ENCODE measurements at regions not wholly inside any gene's neighbourhood (a gene's known extent, or its start where the extent isn't known, plus 50 kb on each side); places are given as distances from the start of the nearest gene placed in this dataset.

- TF ChIP-seq ZNF747 (tag by site-specific recombination; IDR thresholded peaks at IDR 0.05) (no peak), ZNF266 (tag by site-specific recombination; IDR thresholded peaks at IDR 0.05; ENCODE audit: low read depth) (no peak), KLF17 (tag by site-specific recombination; IDR thresholded peaks at IDR 0.05) (no peak), HOXC10 (CRISPR knock-in tag; IDR thresholded peaks at IDR 0.05) (no peak), ZEB2 (tag by site-specific recombination; IDR thresholded peaks at IDR 0.05) (no peak), ZBTB1 (tag by site-specific recombination; IDR thresholded peaks at IDR 0.05) (no peak)
- Histone ChIP-seq H3K4me3 (ENCODE audit: low read depth, low read length) (no peak overlapping the region), H3K4me1 (ENCODE audit: control insufficient read depth, insufficient read depth, low read length) (no peaks in the 10 kb centered on the region), H3K27ac (ENCODE audit: extremely low read depth, low read depth, low read length) (no peak overlapping the region), H3K36me3 (ENCODE audit: control insufficient read depth in 2 of 2, insufficient read depth in 1 of 2, low read length in 2 of 2) (no peaks in the 10 kb centered on the region), H3K9me3 (ENCODE audit: control insufficient read depth, insufficient read depth, low read depth, low read length) (no peaks in the 10 kb centered on the region)
- ChIA-PET POLR2A (no interaction called here), CTCF (interaction anchor here (0.6 kb wide), 2 partner anchors 36 to 88 kb away, joined by 3 read pairs; no protein-coding TSS in a partner anchor)
Observed at GRCh38 chr13:34320084-34320483, 502.1 kb downstream of the RFC3 start.

- H3K4me3 ChIP-seq (ENCODE audit: low read depth, low read length) = no peak overlapping the region
- no peaks in the 10 kb centered on the region for H3K36me3 ChIP-seq (ENCODE audit: control insufficient read depth in 2 of 2, insufficient read depth in 1 of 2, low read length in 2 of 2)
- ChIA-PET CTCF (no interaction called here), POLR2A (no interaction called here)
- H3K9me3 ChIP-seq (ENCODE audit: control insufficient read depth, insufficient read depth, low read depth, low read length) = no peaks in the 10 kb centered on the region
- no peaks in the 10 kb centered on the region for H3K4me1 ChIP-seq (ENCODE audit: control insufficient read depth, insufficient read depth, low read length)
- no peak overlapping the region for H3K27ac ChIP-seq (ENCODE audit: extremely low read depth, low read depth, low read length)
- TF ChIP-seq ZNF18 (tag by site-specific recombination; IDR thresholded peaks at IDR 0.05) = no peak
- TF ChIP-seq ZBTB44 (tag by site-specific recombination; IDR thresholded peaks at IDR 0.05) = no peak
- TF ChIP-seq ZNF394 (tag by site-specific recombination; IDR thresholded peaks at IDR 0.05; ENCODE audit: borderline replicate concordance) = no peak
- TF ChIP-seq ZNF776 (tag by site-specific recombination; IDR thresholded peaks at IDR 0.05; ENCODE audit: borderline replicate concordance) = no peak
- no peak for TF ChIP-seq ZNF513 (tag by site-specific recombination; IDR thresholded peaks at IDR 0.05)
- TF ChIP-seq ZNF658 (tag by site-specific recombination; IDR thresholded peaks at IDR 0.05) = no peak
- TF ChIP-seq ZNF704 (tag by site-specific recombination; IDR thresholded peaks at IDR 0.05) = no peak
- TF ChIP-seq ZNF324 (tag by site-specific recombination; IDR thresholded peaks at IDR 0.05) = no peak
- TF ChIP-seq YY2 (tag by site-specific recombination; IDR thresholded peaks at IDR 0.05) = no peak
- no peak for TF ChIP-seq ZNF366 (tag by site-specific recombination; conservative IDR thresholded peaks at IDR 0.05)
- TF ChIP-seq ZBTB8A (tag by site-specific recombination; IDR thresholded peaks at IDR 0.05) = no peak
- no peak for TF ChIP-seq ZIC2 (tag by site-specific recombination; IDR thresholded peaks at IDR 0.05)
- TF ChIP-seq KLF10 (tag by site-specific recombination; IDR thresholded peaks at IDR 0.05) = no peak
- TF ChIP-seq ZFP41 (tag by site-specific recombination; IDR thresholded peaks at IDR 0.05; ENCODE audit: borderline replicate concordance) = no peak
- TF ChIP-seq ZFP37 (tag by site-specific recombination; IDR thresholded peaks at IDR 0.05) = no peak
- TF ChIP-seq ZSCAN18 (tag by site-specific recombination; IDR thresholded peaks at IDR 0.05) = no peak
- no peak for TF ChIP-seq ZNF133 (tag by site-specific recombination; IDR thresholded peaks at IDR 0.05)
Observed at GRCh38 chr13:34322014-34322742, 504.2 kb downstream of the RFC3 start.
